Fibroblast of peridontal ligament (primary cell): ENCODE measurements at regions not wholly inside any gene's neighbourhood (a gene's known extent, or its start where the extent isn't known, plus 50 kb on each side); places are given as distances from the start of the nearest gene placed in this dataset.

Experiments
- DNase-seq: peaks from one replicate; pipeline ENCODE4 v3.0.0-alpha.2; 2010; ENCODE audit errors: extremely low read depth

GRCh38 chr5:58258984-58259684 is 200.8 kb downstream of the PLK2 start:
- no peak for DNase-seq

GRCh38 chr5:58255970-58256369 is 203.9 kb downstream of the PLK2 start:
- no peak for DNase-seq

- DNase-seq = peak; percentile 43
Observed at GRCh38 chr5:58255386-58255785, 204.5 kb downstream of the PLK2 start.

- no peak for DNase-seq
Observed at GRCh38 chr5:58248221-58248620, 211.7 kb downstream of the PLK2 start.

DNA sequence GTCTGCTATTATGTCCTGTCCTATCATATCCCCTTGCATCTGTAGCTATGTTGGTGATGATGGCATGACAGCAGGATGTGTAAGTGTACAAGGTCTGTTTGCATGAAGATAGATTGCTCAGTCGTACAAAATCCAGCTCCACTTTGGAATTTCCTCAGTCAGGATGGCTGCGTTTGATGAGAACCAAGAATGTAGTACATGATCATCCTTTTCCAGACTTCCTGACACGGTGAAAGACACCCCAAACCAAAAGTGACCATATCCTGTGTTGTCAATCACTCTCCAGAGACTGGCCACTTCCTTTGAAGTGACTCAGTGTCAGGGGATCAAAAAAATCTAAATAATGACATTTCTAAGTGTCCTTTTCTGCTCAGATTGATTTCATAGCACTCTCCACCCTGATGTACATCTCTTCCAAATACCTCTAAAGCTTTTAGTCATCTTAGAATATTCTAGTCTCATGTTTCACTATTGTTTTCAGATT is 213.4 kb downstream of the PLK2 start:
- no peak for DNase-seq

GRCh38 chr5:58245476-58245840 is 214.4 kb downstream of the PLK2 start:
- no peak for DNase-seq

DNA sequence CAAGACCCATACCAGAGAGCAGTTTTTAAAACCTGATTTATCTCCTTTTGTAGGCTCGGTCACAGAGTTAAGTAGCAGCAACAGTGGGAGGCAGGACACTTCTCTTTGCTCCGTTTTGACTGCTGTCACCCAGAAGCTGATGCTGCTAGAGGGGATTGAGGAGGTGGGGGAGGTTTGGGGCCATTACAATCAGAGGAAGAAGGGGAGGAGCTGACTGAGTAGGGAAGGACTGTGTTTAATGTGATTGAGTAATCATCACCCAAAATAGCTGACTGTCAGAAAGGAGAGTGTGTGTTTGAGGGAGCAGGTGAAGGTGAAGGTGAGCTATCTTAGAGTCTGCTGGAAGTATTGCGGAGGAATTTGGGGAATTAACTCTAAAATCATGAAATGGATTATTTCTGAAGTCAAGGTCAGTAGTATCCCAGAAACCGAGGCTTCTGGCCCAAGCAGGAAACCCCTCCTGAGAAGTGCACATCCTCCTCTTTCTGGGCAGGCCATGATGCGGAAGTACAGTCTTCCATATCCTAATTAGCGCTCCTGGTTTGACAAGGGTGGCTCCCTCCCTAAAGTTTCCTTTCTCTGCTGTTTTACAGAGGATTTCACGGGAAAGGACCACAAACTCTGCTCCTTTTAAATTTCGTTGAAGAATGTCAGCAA is 214.9 kb downstream of the PLK2 start:
- DNase-seq = no peak

- no peak for DNase-seq
Observed at GRCh38 chr5:58241389-58241788, 218.5 kb downstream of the PLK2 start.

DNA sequence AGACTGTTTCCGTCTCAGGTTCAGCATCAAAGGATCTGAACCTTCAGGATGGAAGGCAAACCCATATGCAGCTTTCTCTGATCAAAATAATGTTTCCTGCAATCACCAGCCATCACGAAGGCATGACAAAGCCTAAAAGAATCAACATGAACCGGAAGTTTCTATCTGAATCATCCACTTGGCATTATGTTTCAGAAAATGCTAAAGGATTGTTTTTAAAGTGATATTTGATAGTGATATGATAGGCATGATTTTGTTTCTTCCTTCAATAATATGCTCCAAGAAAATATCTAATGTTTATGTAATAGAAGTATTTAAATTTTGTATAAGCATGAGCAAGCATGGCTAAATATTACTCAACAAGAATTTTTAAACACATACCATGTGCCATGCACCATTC is 219.6 kb downstream of the PLK2 start:
- peak; percentile 78 for DNase-seq

GRCh38 chr5:58239731-58240130 is 220.2 kb downstream of the PLK2 start:
- DNase-seq = no peak

DNA sequence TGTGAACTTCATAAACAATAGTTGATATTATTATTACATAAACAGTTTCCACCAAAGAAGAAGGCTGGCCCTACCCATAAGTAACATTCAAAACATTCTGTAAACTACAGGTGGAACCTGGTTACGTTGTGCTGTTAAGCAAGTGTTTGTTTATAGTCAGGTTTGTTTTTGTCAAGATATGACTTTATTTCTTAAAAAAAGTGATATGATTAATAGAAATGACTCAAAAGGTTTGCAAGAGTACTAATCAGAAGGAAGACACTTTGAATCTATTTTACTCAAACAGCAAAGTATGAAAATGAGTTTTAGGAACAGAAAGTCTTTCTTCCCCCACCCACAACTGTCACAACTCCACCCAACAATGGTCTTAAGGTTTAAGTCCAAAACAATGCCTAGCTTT is 220.8 kb downstream of the PLK2 start:
- DNase-seq = no peak

DNA sequence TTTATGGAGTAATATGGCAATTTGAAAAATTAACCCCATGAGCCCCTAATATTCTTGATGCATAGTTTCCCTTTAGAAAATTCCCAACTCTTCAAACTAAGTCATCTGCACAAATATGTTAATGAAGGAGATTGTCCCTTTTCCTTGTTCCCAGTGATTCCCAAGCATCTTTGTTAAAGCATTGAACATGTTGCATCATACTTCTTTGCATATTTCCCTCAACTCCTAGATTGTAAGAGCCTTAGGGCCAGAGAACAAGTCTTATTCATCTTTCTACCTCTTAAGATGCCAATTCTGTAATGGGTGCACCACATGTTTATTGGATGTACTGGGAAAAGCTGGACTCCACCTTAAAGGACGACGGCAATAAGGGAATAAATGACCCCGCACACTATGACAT is 223.4 kb downstream of the PLK2 start:
- DNase-seq = no peak

DNA sequence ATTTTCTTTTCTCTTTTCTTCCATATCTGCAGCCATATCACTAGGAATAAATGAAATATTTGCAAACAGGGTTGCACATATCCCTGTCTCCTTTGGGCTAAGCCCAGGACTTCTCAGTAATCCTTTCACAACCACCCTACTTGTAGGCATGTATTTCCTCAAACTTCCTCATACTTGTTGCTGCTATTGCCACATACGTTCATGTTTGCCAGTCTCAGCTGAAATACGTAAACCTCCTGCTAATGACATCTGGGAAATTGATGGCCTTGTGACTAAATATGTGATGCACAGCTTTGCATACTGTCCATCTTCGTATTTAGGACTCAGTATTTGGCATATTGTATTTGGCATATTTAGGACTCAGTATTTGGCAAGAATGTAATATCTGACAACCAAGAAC is 224.6 kb downstream of the PLK2 start:
- peak; percentile 71 for DNase-seq

GRCh38 chr5:58232130-58232529 is 227.8 kb downstream of the PLK2 start:
- no peak for DNase-seq

GRCh38 chr5:58231041-58231440 is 228.8 kb downstream of the PLK2 start:
- DNase-seq = no peak

- DNase-seq = no peak
Observed at GRCh38 chr5:58228896-58229295, 231.0 kb downstream of the PLK2 start.

DNA sequence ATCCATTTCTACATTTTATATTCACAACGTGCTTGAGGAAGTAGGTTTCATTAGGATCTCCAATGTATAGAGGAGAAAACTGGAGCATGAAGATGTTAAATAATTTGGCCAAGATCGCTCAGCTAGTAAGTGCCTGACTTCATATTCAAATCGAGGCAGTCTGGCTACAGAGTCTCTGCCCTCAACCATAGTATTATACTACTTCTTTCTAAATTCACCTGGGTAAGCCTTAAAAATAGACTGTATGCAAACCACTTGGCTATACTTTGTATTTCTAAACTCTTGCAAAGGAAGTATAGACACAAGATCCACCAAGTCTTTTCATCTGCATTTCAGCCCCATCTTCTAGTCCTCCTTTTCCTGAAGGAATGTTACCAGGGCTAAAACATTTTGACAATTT is 232.0 kb downstream of the PLK2 start:
- no peak for DNase-seq

- no peak for DNase-seq
Observed at GRCh38 chr5:58224661-58225060, 235.2 kb downstream of the PLK2 start.

GRCh38 chr5:58224221-58224620 is 235.7 kb downstream of the PLK2 start:
- no peak for DNase-seq

DNA sequence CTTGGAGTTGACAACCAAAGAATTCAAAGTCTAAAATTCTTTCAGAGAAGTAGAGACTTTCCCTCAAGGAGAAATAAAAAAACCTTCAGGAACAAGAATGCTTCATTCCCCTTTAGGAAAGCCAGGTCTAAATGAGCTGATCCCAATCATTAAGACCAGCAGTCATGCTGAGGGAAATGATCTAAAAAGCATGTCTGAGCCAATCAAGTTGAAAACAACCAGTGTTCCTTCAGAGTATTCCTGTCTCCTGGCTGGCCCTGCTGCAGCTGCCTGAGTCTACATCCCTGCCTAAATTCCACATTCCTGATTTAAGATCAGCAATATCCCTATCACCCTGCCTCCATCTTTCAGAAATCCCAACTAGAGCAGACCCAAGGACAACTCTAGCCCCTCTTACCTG is 244.5 kb downstream of the PLK2 start:
- no peak for DNase-seq

- peak; percentile 48 for DNase-seq
Observed at GRCh38 chr5:58211441-58211840, 248.4 kb downstream of the PLK2 start.

GRCh38 chr5:58208674-58209073 is 251.2 kb downstream of the PLK2 start:
- DNase-seq = no peak

- no peak for DNase-seq
Observed at GRCh38 chr5:58207076-58207475, 252.8 kb downstream of the PLK2 start.

DNA sequence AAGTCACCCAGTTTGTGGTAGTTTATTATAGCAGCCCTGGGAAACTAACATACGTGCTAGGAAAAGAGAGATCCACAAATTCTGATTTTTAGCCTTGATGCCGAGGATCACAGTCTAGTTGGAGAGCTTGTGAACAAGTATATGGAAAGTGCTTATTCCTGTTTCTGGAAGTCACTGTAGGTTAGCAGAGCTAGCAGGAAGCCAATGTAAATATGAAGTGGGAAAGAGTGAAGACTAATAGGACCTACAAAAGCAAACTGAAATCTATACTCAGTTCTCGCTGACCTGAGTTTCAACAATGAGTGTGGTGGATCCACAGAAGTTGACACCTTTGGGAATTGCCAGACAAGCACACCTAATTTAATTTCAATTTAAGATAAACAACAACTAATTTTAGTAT is 254.9 kb downstream of the PLK2 start:
- no peak for DNase-seq
